ENCODE measurements at regions not wholly inside any gene's neighbourhood (a gene's known extent, or its start where the extent isn't known, plus 50 kb on each side); places are given as distances from the start of the nearest gene placed in this dataset.

- TF ChIP-seq CTCF (conservative IDR thresholded peaks at IDR 0.05; ENCODE audit: low read depth, low read length) (no peak), POLR2A (IDR thresholded peaks at IDR 0.05; ENCODE audit: low read depth, low read length) (no peak), FOS (IDR thresholded peaks at IDR 0.05; ENCODE audit: low read depth, low read length) (no peak), RCOR1 (IDR thresholded peaks at IDR 0.05; ENCODE audit: insufficient replicate concordance, low read length) (no peak)
Observed at GRCh38 chr18:34970106-34970505, 71.1 kb upstream of the MAPRE2 start.
